ENCODE measurements at regions not wholly inside any gene's neighbourhood (a gene's known extent, or its start where the extent isn't known, plus 50 kb on each side); places are given as distances from the start of the nearest gene placed in this dataset.

DNA sequence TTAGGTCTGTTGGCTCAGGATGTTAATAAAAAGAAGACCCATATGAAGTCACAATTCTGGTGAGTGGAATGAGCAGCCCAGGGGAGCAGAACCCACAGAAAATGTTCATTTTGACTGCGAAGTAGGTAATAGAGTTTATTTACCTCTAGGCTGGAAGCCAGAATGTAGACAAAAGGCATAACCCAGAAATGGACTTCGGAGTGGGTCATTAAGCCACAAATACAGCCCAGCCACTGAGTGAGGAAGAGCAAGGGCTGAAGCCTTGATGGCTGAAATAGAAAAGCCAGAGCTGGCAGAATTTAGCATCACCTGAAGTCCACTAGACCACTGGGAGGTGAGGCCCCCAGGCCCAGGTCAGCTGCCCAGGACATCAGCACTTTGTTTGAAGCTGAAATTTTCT lies 168.0 kb downstream of the NXNL2 start:
- no peak overlapping the region for H3K4me3 ChIP-seq (ENCODE audit: low read length in 3 of 3)
- no peak overlapping the region for H3K9ac ChIP-seq (ENCODE audit: low read length in 3 of 3)
- DNase-seq (no peak), FAIRE-seq (no peak)
- H3K4me1 ChIP-seq (ENCODE audit: control insufficient read depth in 2 of 3, insufficient read depth in 2 of 3, low read depth in 1 of 3, low read length in 3 of 3): peaks cover 0 to 4% (median 3%) of the 10 kb centered on the region in 3 donors
- no peaks in the 10 kb centered on the region for H3K27me3 ChIP-seq (ENCODE audit: control insufficient read depth, insufficient read depth, low read length)
- H3K27ac ChIP-seq (ENCODE audit: low read depth in 2 of 2, low read length in 2 of 2): no peak overlapping the region
- H3K36me3 ChIP-seq (ENCODE audit: control insufficient read depth in 2 of 3, insufficient read depth in 3 of 3, low read length in 3 of 3): no peaks in the 10 kb centered on the region
- H3K9me3 ChIP-seq (ENCODE audit: control insufficient read depth in 2 of 3, insufficient read depth in 1 of 3, low read length in 3 of 3): peaks cover 0 to 3% (median 0%) of the 10 kb centered on the region in 3 donors
- TF ChIP-seq, protein P1, sequence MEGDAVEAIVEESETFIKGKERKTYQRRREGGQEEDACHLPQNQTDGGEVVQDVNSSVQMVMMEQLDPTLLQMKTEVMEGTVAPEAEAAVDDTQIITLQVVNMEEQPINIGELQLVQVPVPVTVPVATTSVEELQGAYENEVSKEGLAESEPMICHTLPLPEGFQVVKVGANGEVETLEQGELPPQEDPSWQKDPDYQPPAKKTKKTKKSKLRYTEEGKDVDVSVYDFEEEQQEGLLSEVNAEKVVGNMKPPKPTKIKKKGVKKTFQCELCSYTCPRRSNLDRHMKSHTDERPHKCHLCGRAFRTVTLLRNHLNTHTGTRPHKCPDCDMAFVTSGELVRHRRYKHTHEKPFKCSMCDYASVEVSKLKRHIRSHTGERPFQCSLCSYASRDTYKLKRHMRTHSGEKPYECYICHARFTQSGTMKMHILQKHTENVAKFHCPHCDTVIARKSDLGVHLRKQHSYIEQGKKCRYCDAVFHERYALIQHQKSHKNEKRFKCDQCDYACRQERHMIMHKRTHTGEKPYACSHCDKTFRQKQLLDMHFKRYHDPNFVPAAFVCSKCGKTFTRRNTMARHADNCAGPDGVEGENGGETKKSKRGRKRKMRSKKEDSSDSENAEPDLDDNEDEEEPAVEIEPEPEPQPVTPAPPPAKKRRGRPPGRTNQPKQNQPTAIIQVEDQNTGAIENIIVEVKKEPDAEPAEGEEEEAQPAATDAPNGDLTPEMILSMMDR (IDR thresholded peaks at IDR 0.05; ENCODE audit: borderline replicate concordance, extremely low read depth, insufficient read depth): no peak
- intact Hi-C loops (cut with DNase I): no loop called here

DNA sequence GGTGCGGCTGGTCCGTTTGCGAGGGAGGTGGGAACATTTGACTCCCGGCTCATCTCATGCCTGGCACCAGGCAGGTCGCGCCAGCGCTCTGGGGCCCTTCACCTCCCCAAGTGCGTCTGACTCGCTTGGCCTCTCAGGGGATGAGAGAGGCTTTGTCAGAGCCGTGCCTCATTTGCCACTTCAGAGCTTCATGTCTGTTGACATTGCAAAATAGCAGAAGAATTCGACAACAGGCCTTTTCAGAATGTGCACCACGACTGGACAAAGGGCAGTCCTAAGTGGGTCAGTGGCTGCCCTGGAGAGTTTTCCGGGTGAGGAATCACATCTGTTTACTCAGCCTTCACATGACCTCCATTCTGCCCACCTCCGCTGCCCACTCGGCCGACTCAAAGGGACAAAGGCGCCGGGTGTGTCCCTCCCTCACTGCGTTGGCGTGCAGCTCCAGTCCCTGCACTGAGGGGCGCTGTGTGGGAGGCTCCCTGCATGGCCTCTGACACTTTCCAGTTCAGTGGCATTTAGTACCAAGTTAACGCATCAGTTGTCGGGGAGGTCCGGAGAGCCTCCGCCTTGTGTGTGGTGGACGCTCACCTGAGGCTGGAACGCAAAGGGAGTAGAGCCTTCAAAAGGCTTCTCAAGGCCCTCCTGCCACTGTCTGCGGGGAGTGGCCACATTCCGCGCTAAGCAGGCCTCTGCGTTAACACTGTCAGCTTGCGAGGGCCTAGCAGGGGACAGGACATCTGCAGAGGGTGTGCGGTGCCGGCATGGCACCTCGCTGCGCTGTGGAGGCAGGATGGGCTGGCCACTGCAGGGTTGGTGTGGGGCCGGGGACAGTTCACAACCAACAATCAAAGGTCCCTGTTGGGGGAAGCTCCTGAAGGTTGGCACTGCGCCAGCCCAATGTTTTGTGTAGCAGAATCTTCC lies 171.5 kb downstream of the NXNL2 start:
- FAIRE-seq: no peak
- H3K27ac ChIP-seq (ENCODE audit: low read depth in 2 of 2, low read length in 2 of 2): peak overlapping the region; percentile 9 to 38

DNA sequence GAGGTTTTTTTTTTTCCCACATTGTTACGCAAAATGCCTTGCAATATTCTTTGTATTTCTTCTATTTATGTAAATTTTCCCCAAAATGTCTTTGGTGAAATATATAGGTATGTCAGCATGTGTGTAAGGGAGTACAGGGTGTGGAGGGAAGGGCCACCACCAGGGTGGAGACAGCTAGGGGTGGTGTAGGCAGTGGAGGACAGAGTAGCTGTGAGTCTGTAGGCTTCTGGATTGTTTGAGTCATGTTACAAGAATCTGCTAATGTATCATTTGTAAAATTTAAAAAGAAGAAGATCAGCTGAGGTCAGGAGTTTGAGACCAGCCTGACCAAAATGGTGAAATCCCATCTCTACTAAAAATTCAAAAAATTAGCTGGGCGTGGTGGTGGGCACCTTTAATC lies 175.5 kb downstream of the NXNL2 start:
- H3K9ac ChIP-seq (ENCODE audit: low read length in 3 of 3): no peak overlapping the region
- FAIRE-seq (no peak), DNase-seq (no peak)
- H3K27me3 ChIP-seq (ENCODE audit: control insufficient read depth, insufficient read depth, low read length): no peaks in the 10 kb centered on the region
- H3K4me1 ChIP-seq (ENCODE audit: control insufficient read depth in 2 of 3, insufficient read depth in 2 of 3, low read depth in 1 of 3, low read length in 3 of 3): peaks cover 0 to 4% (median 0%) of the 10 kb centered on the region in 3 donors
- H3K27ac ChIP-seq (ENCODE audit: low read depth in 2 of 2, low read length in 2 of 2): no peak overlapping the region
- H3K9me3 ChIP-seq (ENCODE audit: control insufficient read depth in 2 of 3, insufficient read depth in 1 of 3, low read length in 3 of 3): peaks cover 0 to 12% (median 0%) of the 10 kb centered on the region in 3 donors
- TF ChIP-seq, protein P1 (IDR thresholded peaks at IDR 0.05; ENCODE audit: borderline replicate concordance, extremely low read depth, insufficient read depth): no peak
- H3K36me3 ChIP-seq (ENCODE audit: control insufficient read depth in 2 of 3, insufficient read depth in 3 of 3, low read length in 3 of 3): no peaks in the 10 kb centered on the region
- H3K4me3 ChIP-seq (ENCODE audit: low read length in 3 of 3): no peak overlapping the region
- intact Hi-C loops (cut with DNase I): no loop called here

More for the DNA sequence above, 171.5 kb downstream of the NXNL2 start:
- Histone ChIP-seq H3K9me3 (ENCODE audit: control insufficient read depth in 2 of 3, insufficient read depth in 1 of 3, low read length in 3 of 3) (peaks cover 0 to 5% (median 0%) of the 10 kb centered on the region in 3 donors), H3K4me3 (ENCODE audit: low read length in 3 of 3) (peak overlapping the region in 1 of 3 donors; percentile 14), H3K27me3 (ENCODE audit: control insufficient read depth, insufficient read depth, low read length) (no peaks in the 10 kb centered on the region), H3K36me3 (ENCODE audit: control insufficient read depth in 2 of 3, insufficient read depth in 3 of 3, low read length in 3 of 3) (no peaks in the 10 kb centered on the region), H3K9ac (ENCODE audit: low read length in 3 of 3) (no peak overlapping the region), H3K4me1 (ENCODE audit: control insufficient read depth in 2 of 3, insufficient read depth in 2 of 3, low read depth in 1 of 3, low read length in 3 of 3) (peaks cover 0 to 4% (median 0%) of the 10 kb centered on the region in 3 donors)
- intact Hi-C loops (cut with DNase I): no loop called here
- peak; percentile 89 to 93 (median 91) for DNase-seq
- TF ChIP-seq, protein P1 (IDR thresholded peaks at IDR 0.05; ENCODE audit: borderline replicate concordance, extremely low read depth, insufficient read depth): peak; percentile 5
